ENCODE measurements at regions not wholly inside any gene's neighbourhood (a gene's known extent, or its start where the extent isn't known, plus 50 kb on each side); places are given as distances from the start of the nearest gene placed in this dataset.

- peak; percentile 28 for DNase-seq
Measured at GRCh38 chr13:27014406-27015359, 156.9 kb downstream of the USP12 start.

GRCh38 chr13:27012482-27013197, 159.0 kb downstream of the USP12 start:
- peak; percentile 9 for DNase-seq

GRCh38 chr13:27011661-27012060, 159.9 kb downstream of the USP12 start:
- peak; percentile 30 for DNase-seq

GRCh38 chr13:27008733-27009132, 162.9 kb downstream of the USP12 start:
- DNase-seq, result no peak

GRCh38 chr13:27007166-27007565, 164.4 kb downstream of the USP12 start:
- peak; percentile 49 for DNase-seq

GRCh38 chr13:27006519-27007161, 165.0 kb downstream of the USP12 start:
- no peak for DNase-seq

GRCh38 chr13:27005976-27006518, 165.6 kb downstream of the USP12 start:
- DNase-seq, result no peak

- no peak for DNase-seq
Measured at GRCh38 chr13:27005556-27005955, 166.1 kb downstream of the USP12 start.

GRCh38 chr13:27004866-27005265, 166.7 kb downstream of the USP12 start:
- DNase-seq, result no peak

- no peak for DNase-seq
Measured at GRCh38 chr13:27004326-27004725, 167.3 kb downstream of the USP12 start.

GRCh38 chr13:27001705-27002104, 169.9 kb downstream of the USP12 start:
- DNase-seq, result no peak

- no peak for DNase-seq
Measured at GRCh38 chr13:27000686-27001085, 170.9 kb downstream of the USP12 start.

- DNase-seq, result no peak
Measured at GRCh38 chr13:26999499-26999898, 172.1 kb downstream of the USP12 start.

GRCh38 chr13:26998292-26998691, 173.3 kb downstream of the USP12 start:
- no peak for DNase-seq

GRCh38 chr13:26996965-26997752, 174.5 kb downstream of the USP12 start:
- no peak for DNase-seq

- DNase-seq, result no peak
Measured at GRCh38 chr13:26995159-26995558, 176.5 kb downstream of the USP12 start.

GRCh38 chr13:26993780-26994179, 177.8 kb downstream of the USP12 start:
- DNase-seq, result no peak

GRCh38 chr13:26992951-26993719, 178.5 kb downstream of the USP12 start:
- DNase-seq, result no peak

- DNase-seq, result no peak
Measured at GRCh38 chr13:26991508-26992181, 180.0 kb downstream of the USP12 start.

- DNase-seq, result no peak
Measured at GRCh38 chr13:26989957-26990713, 181.5 kb downstream of the USP12 start.
